Large intestine (tissue), 3 donors: ENCODE measurements at regions not wholly inside any gene's neighbourhood (a gene's known extent, or its start where the extent isn't known, plus 50 kb on each side); places are given as distances from the start of the nearest gene placed in this dataset.
A peak's percentile ranks its signal among the peaks of the same experiment; 100 is the strongest.

ENCODE experiments used
- DNase-seq, 2 donors: peaks; one replicate each; pipeline versions ENCODE4 v3.0.0 to v3.0.0-alpha.2; 2013
- H3K27ac ChIP-seq: one replicate; pipeline ENCODE4 v1.5.1; 2013; ENCODE audit warnings: low read length
- H3K27me3 ChIP-seq: 2 replicates; pipeline ENCODE4 v1.6.1; 2013; ENCODE audit warnings: low read length; ENCODE audit not compliant: control insufficient read depth, insufficient read depth
- H3K36me3 ChIP-seq: 2 replicates; pipeline ENCODE4 v1.6.1; 2013; ENCODE audit warnings: low read length; ENCODE audit not compliant: control insufficient read depth, insufficient read depth
- H3K4me1 ChIP-seq: one replicate; pipeline ENCODE4 v1.6.1; 2013; ENCODE audit warnings: low read length; ENCODE audit not compliant: control insufficient read depth, insufficient read depth
- H3K4me3 ChIP-seq: one replicate; pipeline ENCODE4 v1.5.1; 2013; ENCODE audit warnings: low read length
- H3K9me3 ChIP-seq: one replicate; pipeline ENCODE4 v1.6.1; 2013; ENCODE audit warnings: mild to moderate bottlenecking, low read depth, low read length, moderate library complexity; ENCODE audit not compliant: control insufficient read depth
- WGBS: methylation state at CpG from one replicate; pipeline ENCODE4 v1.1.5; 2013; ENCODE audit warnings: low lambda C conversion rate; ENCODE audit not compliant: insufficient coverage; 5-methylcytosine and 5-hydroxymethylcytosine counted together

GRCh38 chr22:34045311-34045710 lies 125.0 kb upstream of the LARGE1 start:
- no peak overlapping the region for H3K27ac ChIP-seq
- DNase-seq, result no peak
- no peaks in the 10 kb centered on the region for H3K4me1 ChIP-seq
- H3K27me3 ChIP-seq, result no peaks in the 10 kb centered on the region
- H3K9me3 ChIP-seq, result no peaks in the 10 kb centered on the region
- WGBS, result no CpG with 5 or more reads among the region's 4 CpGs
- H3K36me3 ChIP-seq, result no peaks in the 10 kb centered on the region
- no peak overlapping the region for H3K4me3 ChIP-seq

- Histone ChIP-seq H3K27ac (no peak overlapping the region), H3K36me3 (no peaks in the 10 kb centered on the region), H3K4me1 (no peaks in the 10 kb centered on the region), H3K27me3 (no peaks in the 10 kb centered on the region), H3K9me3 (no peaks in the 10 kb centered on the region), H3K4me3 (no peak overlapping the region)
- 44% methylated on average over 2 of the region's 3 CpGs for WGBS
- no peak for DNase-seq
These were observed 135.4 kb upstream of the LARGE1 start for GRCh38 chr22:34055525-34056200.

GRCh38 chr22:34057726-34058125 lies 137.4 kb upstream of the LARGE1 start:
- no peaks in the 10 kb centered on the region for H3K27me3 ChIP-seq
- WGBS, result no CpG with 5 or more reads among the region's 4 CpGs
- no peaks in the 10 kb centered on the region for H3K36me3 ChIP-seq

GRCh38 chr22:34064696-34065095 lies 144.4 kb upstream of the LARGE1 start:
- Histone ChIP-seq H3K36me3 (no peaks in the 10 kb centered on the region), H3K4me1 (no peaks in the 10 kb centered on the region), H3K4me3 (no peak overlapping the region), H3K27me3 (no peaks in the 10 kb centered on the region), H3K27ac (no peak overlapping the region), H3K9me3 (no peaks in the 10 kb centered on the region)
- DNase-seq, result no peak
- 17% methylated on average over 1 of the region's 7 CpGs for WGBS

More at GRCh38 chr22:34057726-34058125, 137.4 kb upstream of the LARGE1 start:
- H3K9me3 ChIP-seq, result no peaks in the 10 kb centered on the region
- no peak overlapping the region for H3K4me3 ChIP-seq
- no peak overlapping the region for H3K27ac ChIP-seq
- DNase-seq, result no peak
- H3K4me1 ChIP-seq, result no peaks in the 10 kb centered on the region

- DNase-seq, result no peak
These were observed 146.8 kb upstream of the LARGE1 start for GRCh38 chr22:34067031-34067430.

GRCh38 chr22:34068001-34068400 lies 147.7 kb upstream of the LARGE1 start:
- H3K9me3 ChIP-seq, result no peaks in the 10 kb centered on the region
- DNase-seq, result no peak
- WGBS, result no CpG with 5 or more reads among the region's 2 CpGs
- no peaks in the 10 kb centered on the region for H3K27me3 ChIP-seq
- H3K4me3 ChIP-seq, result no peak overlapping the region
- no peaks in the 10 kb centered on the region for H3K36me3 ChIP-seq
- H3K27ac ChIP-seq, result no peak overlapping the region
- H3K4me1 ChIP-seq, result no peaks in the 10 kb centered on the region

More at GRCh38 chr22:34067031-34067430, 146.8 kb upstream of the LARGE1 start:
- no peaks in the 10 kb centered on the region for H3K36me3 ChIP-seq
- no peaks in the 10 kb centered on the region for H3K27me3 ChIP-seq
- H3K9me3 ChIP-seq, result no peaks in the 10 kb centered on the region
- H3K4me1 ChIP-seq, result no peaks in the 10 kb centered on the region
- no peak overlapping the region for H3K4me3 ChIP-seq
- no CpG with 5 or more reads among the region's 7 CpGs for WGBS
- no peak overlapping the region for H3K27ac ChIP-seq

- no peak overlapping the region for H3K4me3 ChIP-seq
- no peaks in the 10 kb centered on the region for H3K27me3 ChIP-seq
- DNase-seq, result no peak
- no peaks in the 10 kb centered on the region for H3K9me3 ChIP-seq
- H3K4me1 ChIP-seq, result no peaks in the 10 kb centered on the region
- H3K27ac ChIP-seq, result no peak overlapping the region
- WGBS, result no CpG with 5 or more reads among the region's 5 CpGs
- H3K36me3 ChIP-seq, result no peaks in the 10 kb centered on the region
These were observed 149.8 kb upstream of the LARGE1 start for GRCh38 chr22:34070051-34070450.

GRCh38 chr22:34070531-34070930 lies 150.3 kb upstream of the LARGE1 start:
- 93% methylated on average over 2 of the region's 3 CpGs for WGBS
- no peak overlapping the region for H3K27ac ChIP-seq
- H3K9me3 ChIP-seq, result no peaks in the 10 kb centered on the region
- H3K4me1 ChIP-seq, result no peaks in the 10 kb centered on the region
- no peaks in the 10 kb centered on the region for H3K36me3 ChIP-seq
- H3K27me3 ChIP-seq, result no peaks in the 10 kb centered on the region
- no peak overlapping the region for H3K4me3 ChIP-seq
- no peak for DNase-seq

- Histone ChIP-seq H3K4me1 (no peaks in the 10 kb centered on the region), H3K27me3 (no peaks in the 10 kb centered on the region), H3K4me3 (no peak overlapping the region), H3K27ac (no peak overlapping the region), H3K9me3 (no peaks in the 10 kb centered on the region), H3K36me3 (no peaks in the 10 kb centered on the region)
- DNase-seq, result no peak
- WGBS, result 90% methylated on average over 2 of the region's 4 CpGs
These were observed 152.3 kb upstream of the LARGE1 start for GRCh38 chr22:34072585-34072984.

GRCh38 chr22:34080433-34080832 lies 160.2 kb upstream of the LARGE1 start:
- no peaks in the 10 kb centered on the region for H3K27me3 ChIP-seq
- no peaks in the 10 kb centered on the region for H3K4me1 ChIP-seq
- no peaks in the 10 kb centered on the region for H3K36me3 ChIP-seq
- no peak overlapping the region for H3K4me3 ChIP-seq
- no peaks in the 10 kb centered on the region for H3K9me3 ChIP-seq
- WGBS, result 100% methylated on average over 2 of the region's 2 CpGs
- H3K27ac ChIP-seq, result no peak overlapping the region
- no peak for DNase-seq

- WGBS, result no CpG with 5 or more reads among the region's 3 CpGs
- no peak overlapping the region for H3K27ac ChIP-seq
These were observed 176.5 kb upstream of the LARGE1 start for GRCh38 chr22:34096770-34097169.

More at GRCh38 chr22:34096770-34097169, 176.5 kb upstream of the LARGE1 start:
- peak in 1 of 2 donors; percentile 6 for DNase-seq
- no peaks in the 10 kb centered on the region for H3K4me1 ChIP-seq
- no peaks in the 10 kb centered on the region for H3K9me3 ChIP-seq
- no peak overlapping the region for H3K4me3 ChIP-seq
- no peaks in the 10 kb centered on the region for H3K36me3 ChIP-seq
- no peaks in the 10 kb centered on the region for H3K27me3 ChIP-seq
